ENCODE measurements at regions not wholly inside any gene's neighbourhood (a gene's known extent, or its start where the extent isn't known, plus 50 kb on each side); places are given as distances from the start of the nearest gene placed in this dataset.

- POLR2A ChIA-PET, result no interaction called here
These were observed 580.9 kb downstream of the DIPK2A start for GRCh38 chr3:144552346-144553057.

GRCh38 chr3:144553301-144553700 lies 581.7 kb downstream of the DIPK2A start:
- CTCF ChIA-PET, result no interaction called here
- intact Hi-C loops (cut with micrococcal nuclease), result loop anchor here (10.0 kb wide), 1 partner anchor 578 kb away; the partner anchor contains the start of gene DIPK2A
- TF ChIP-seq CTCF (IDR thresholded peaks at IDR 0.05), result no peak
- Mint-ChIP-seq H3K36me3 (ENCODE audit: low read depth) (no peaks in the 10 kb centered on the region), H3K27ac (no peak overlapping the region), H3K27me3 (no peaks in the 10 kb centered on the region), H3K4me3 (no peak overlapping the region), H3K4me1 (no peaks in the 10 kb centered on the region), H3K9me3 (no peaks in the 10 kb centered on the region)
- ATAC-seq (ENCODE audit: low read depth), result no peak
- no peak for DNase-seq
- POLR2A ChIA-PET, result no interaction called here

More at GRCh38 chr3:144552346-144553057, 580.9 kb downstream of the DIPK2A start:
- Mint-ChIP-seq H3K27me3 (no peaks in the 10 kb centered on the region), H3K27ac (no peak overlapping the region), H3K4me1 (no peaks in the 10 kb centered on the region), H3K4me3 (no peak overlapping the region), H3K9me3 (no peaks in the 10 kb centered on the region), H3K36me3 (ENCODE audit: low read depth) (no peaks in the 10 kb centered on the region)
- CTCF ChIA-PET, result no interaction called here
- no peak for TF ChIP-seq CTCF (IDR thresholded peaks at IDR 0.05)
- intact Hi-C loops (cut with micrococcal nuclease), result loop anchor here (10.0 kb wide), 1 partner anchor 578 kb away; the partner anchor contains the start of gene DIPK2A
- ATAC-seq (ENCODE audit: low read depth) (no peak), DNase-seq (no peak)

- H3K9me3 Mint-ChIP-seq, result no peaks in the 10 kb centered on the region
- ATAC-seq (ENCODE audit: low read depth) (no peak), DNase-seq (no peak)
- CTCF ChIA-PET, result no interaction called here
- H3K27ac Mint-ChIP-seq, result no peak overlapping the region
- no peaks in the 10 kb centered on the region for H3K4me1 Mint-ChIP-seq
- POLR2A ChIA-PET, result no interaction called here
- no peak overlapping the region for H3K4me3 Mint-ChIP-seq
- H3K27me3 Mint-ChIP-seq, result no peaks in the 10 kb centered on the region
- no peak for TF ChIP-seq CTCF (IDR thresholded peaks at IDR 0.05)
- H3K36me3 Mint-ChIP-seq (ENCODE audit: low read depth), result no peaks in the 10 kb centered on the region
- intact Hi-C loops (cut with micrococcal nuclease), result loop anchor here (10.0 kb wide), 1 partner anchor 580 kb away; the partner anchor contains the start of gene DIPK2A
These were observed 583.3 kb downstream of the DIPK2A start for GRCh38 chr3:144554889-144555288.

- ATAC-seq (ENCODE audit: low read depth) (no peak), DNase-seq (no peak)
- Mint-ChIP-seq H3K4me3 (no peak overlapping the region), H3K4me1 (no peaks in the 10 kb centered on the region), H3K27me3 (no peaks in the 10 kb centered on the region), H3K36me3 (ENCODE audit: low read depth) (no peaks in the 10 kb centered on the region), H3K9me3 (no peaks in the 10 kb centered on the region), H3K27ac (no peak overlapping the region)
- POLR2A ChIA-PET, result no interaction called here
- CTCF ChIA-PET, result no interaction called here
- intact Hi-C loops (cut with micrococcal nuclease), result loop anchor here (10.0 kb wide), 1 partner anchor 582 kb away; the partner anchor contains the start of gene DIPK2A
- no peak for TF ChIP-seq CTCF (IDR thresholded peaks at IDR 0.05)
These were observed 584.8 kb downstream of the DIPK2A start for GRCh38 chr3:144556392-144556791.

GRCh38 chr3:144557515-144557914 lies 585.9 kb downstream of the DIPK2A start:
- Mint-ChIP-seq H3K4me3 (no peak overlapping the region), H3K36me3 (ENCODE audit: low read depth) (no peaks in the 10 kb centered on the region), H3K4me1 (no peaks in the 10 kb centered on the region), H3K9me3 (no peaks in the 10 kb centered on the region), H3K27ac (no peak overlapping the region), H3K27me3 (no peaks in the 10 kb centered on the region)
- no peak for TF ChIP-seq CTCF (IDR thresholded peaks at IDR 0.05)
- ChIA-PET POLR2A (no interaction called here), CTCF (no interaction called here)
- ATAC-seq (ENCODE audit: low read depth) (no peak), DNase-seq (no peak)
- intact Hi-C loops (cut with micrococcal nuclease), result loop anchor here (10.0 kb wide), 1 partner anchor 583 kb away; the partner anchor contains the start of gene DIPK2A

All from activated B cell treated with CpG ODN at 0.5 μM for 24 hours (primary cell).